ENCODE measurements at regions not wholly inside any gene's neighbourhood (a gene's known extent, or its start where the extent isn't known, plus 50 kb on each side); places are given as distances from the start of the nearest gene placed in this dataset.

DNA sequence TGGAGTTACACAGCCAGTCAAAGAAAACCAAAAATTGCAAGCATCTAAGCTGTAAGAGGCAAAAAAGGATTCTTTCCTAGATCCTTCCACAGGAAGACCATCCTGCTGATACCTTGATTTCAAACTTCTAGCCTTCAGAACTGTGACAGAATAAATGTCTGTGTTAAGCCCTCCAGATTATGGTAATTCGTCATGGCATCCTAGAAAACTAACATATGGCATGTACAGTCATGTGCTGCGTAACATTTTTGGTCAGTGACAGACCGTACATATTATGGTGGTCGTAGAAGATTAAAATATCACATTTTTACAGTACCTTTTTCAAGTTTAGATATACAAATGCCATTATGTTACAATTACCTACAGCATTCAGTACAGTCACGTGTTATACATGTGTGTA, 660.9 kb upstream of the LMO3 start:
- Mint-ChIP-seq H3K4me3 (ENCODE audit: low read depth) (no peak overlapping the region), H3K27ac (no peak overlapping the region), H3K4me1 (ENCODE audit: low read depth) (peaks cover 2% of the 10 kb centered on the region), H3K9me3 (ENCODE audit: low read depth) (no peaks in the 10 kb centered on the region), H3K27me3 (no peaks in the 10 kb centered on the region), H3K36me3 (ENCODE audit: insufficient read depth) (no peaks in the 10 kb centered on the region)
- TF ChIP-seq, protein P1, sequence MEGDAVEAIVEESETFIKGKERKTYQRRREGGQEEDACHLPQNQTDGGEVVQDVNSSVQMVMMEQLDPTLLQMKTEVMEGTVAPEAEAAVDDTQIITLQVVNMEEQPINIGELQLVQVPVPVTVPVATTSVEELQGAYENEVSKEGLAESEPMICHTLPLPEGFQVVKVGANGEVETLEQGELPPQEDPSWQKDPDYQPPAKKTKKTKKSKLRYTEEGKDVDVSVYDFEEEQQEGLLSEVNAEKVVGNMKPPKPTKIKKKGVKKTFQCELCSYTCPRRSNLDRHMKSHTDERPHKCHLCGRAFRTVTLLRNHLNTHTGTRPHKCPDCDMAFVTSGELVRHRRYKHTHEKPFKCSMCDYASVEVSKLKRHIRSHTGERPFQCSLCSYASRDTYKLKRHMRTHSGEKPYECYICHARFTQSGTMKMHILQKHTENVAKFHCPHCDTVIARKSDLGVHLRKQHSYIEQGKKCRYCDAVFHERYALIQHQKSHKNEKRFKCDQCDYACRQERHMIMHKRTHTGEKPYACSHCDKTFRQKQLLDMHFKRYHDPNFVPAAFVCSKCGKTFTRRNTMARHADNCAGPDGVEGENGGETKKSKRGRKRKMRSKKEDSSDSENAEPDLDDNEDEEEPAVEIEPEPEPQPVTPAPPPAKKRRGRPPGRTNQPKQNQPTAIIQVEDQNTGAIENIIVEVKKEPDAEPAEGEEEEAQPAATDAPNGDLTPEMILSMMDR (IDR thresholded peaks at IDR 0.05; ENCODE audit: unreplicated experiment): no peak
- no peak for DNase-seq (ENCODE audit: low spot score, unreplicated experiment)

DNA sequence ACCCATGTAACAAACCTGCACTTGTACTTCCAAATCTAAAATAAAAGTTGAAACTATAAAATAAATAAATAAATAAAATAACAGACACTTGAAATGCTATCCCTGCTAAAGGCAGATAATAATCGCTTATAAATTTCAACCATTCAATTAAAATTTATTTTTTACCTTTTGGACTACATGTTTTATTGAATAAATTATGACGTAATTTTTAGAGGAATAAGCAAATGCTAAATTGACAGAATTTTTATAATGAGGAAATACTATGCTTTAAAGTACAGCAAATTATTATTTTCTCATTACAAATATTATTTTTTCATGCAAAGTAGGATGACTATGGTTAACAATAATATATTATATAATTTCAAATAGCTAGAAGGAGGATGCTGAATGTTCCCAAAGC, 658.6 kb upstream of the LMO3 start:
- TF ChIP-seq, protein P1 (IDR thresholded peaks at IDR 0.05; ENCODE audit: unreplicated experiment): no peak
- no peaks in the 10 kb centered on the region for H3K36me3 Mint-ChIP-seq (ENCODE audit: insufficient read depth)
- H3K9me3 Mint-ChIP-seq (ENCODE audit: low read depth): no peaks in the 10 kb centered on the region
- no peaks in the 10 kb centered on the region for H3K27me3 Mint-ChIP-seq
- H3K4me3 Mint-ChIP-seq (ENCODE audit: low read depth): no peak overlapping the region
- no peak for DNase-seq (ENCODE audit: low spot score, unreplicated experiment)
- no peaks in the 10 kb centered on the region for H3K4me1 Mint-ChIP-seq (ENCODE audit: low read depth)
- H3K27ac Mint-ChIP-seq: no peak overlapping the region

DNA sequence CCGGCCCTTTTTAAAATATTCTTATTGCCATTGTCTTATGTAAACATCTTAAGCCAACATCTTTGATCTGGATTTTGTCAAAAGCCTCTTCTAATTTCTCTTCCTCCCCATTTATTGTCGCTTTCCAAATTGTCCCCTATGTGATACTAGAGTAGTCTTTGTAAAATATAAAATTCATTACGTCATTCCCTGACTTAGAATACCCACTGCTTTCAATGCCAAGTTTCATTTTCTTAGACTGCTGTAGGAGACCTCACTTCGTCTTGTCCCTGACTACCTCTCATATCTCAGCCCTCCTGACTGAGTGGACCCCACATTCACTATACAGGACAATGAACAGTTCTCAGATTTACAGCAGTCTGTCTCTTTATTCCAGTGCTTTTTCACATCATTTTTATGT, 633.9 kb upstream of the LMO3 start:
- Mint-ChIP-seq H3K27me3 (no peaks in the 10 kb centered on the region), H3K36me3 (ENCODE audit: insufficient read depth) (no peaks in the 10 kb centered on the region), H3K4me1 (ENCODE audit: low read depth) (no peaks in the 10 kb centered on the region), H3K9me3 (ENCODE audit: low read depth) (peaks cover 23% of the 10 kb centered on the region), H3K27ac (no peak overlapping the region), H3K4me3 (ENCODE audit: low read depth) (no peak overlapping the region)
- no peak for DNase-seq (ENCODE audit: low spot score, unreplicated experiment)
- TF ChIP-seq, protein P1 (IDR thresholded peaks at IDR 0.05; ENCODE audit: unreplicated experiment): no peak

DNA sequence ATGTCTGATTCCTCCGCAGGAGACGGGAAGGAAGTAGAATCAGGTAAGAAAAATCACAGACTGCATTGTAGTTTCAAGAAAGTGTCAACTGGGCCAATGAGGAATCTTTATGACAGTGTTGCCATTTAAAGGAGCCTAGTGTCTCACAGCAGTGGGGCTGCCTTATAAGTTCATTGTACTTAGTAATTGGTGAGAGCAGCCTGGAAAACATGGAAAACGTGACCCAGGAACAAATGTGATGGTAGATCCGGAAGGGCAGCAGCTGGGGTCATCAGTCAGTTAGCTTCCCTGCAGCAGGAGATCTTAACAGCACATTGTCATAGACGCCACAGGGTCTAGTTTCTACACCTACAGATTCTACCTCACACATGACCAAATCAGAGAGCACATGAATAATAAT, 630.0 kb upstream of the LMO3 start:
- Mint-ChIP-seq H3K27ac (no peak overlapping the region), H3K27me3 (no peaks in the 10 kb centered on the region), H3K4me1 (ENCODE audit: low read depth) (no peaks in the 10 kb centered on the region), H3K4me3 (ENCODE audit: low read depth) (no peak overlapping the region), H3K36me3 (ENCODE audit: insufficient read depth) (no peaks in the 10 kb centered on the region), H3K9me3 (ENCODE audit: low read depth) (peaks cover 5% of the 10 kb centered on the region)
- TF ChIP-seq, protein P1 (IDR thresholded peaks at IDR 0.05; ENCODE audit: unreplicated experiment): no peak
- no peak for DNase-seq (ENCODE audit: low spot score, unreplicated experiment)

DNA sequence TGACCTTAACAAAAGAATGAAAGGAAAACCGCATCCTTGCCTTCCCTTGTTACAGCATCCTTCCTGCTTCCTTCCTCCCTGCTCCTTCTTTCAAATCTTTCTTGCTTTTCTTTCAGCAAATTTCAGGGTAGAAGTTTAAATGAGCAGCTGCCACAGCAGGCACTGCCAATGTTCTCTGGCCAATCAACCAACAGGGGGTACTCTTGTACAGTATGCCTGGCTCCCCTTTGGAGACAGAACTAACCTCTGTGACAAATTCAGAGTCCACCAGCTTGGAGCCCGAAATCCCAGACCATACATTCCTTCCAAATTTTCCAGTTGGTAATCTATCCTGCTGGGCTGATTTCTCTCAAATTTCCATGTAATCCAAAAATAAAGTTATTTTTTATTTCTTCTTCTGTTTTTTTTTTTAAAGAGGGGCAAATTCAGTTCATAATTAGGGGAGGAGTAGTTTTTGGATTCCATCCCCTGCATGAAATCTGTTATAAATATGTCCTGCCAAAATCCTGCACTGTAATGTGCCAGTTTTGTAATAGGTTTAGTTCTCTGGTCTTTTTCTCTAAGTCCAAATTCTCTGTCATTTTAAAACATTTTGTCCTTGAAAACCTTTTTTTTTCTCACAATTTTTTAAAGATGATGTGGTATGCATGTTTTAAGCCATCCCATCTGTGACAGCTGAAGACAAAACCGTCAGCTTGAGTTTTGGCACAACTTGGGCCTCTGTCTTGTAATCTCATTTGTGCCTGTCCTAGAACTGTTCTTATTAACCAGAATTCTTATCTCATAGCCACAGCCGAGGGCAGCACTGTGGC, 610.0 kb upstream of the LMO3 start:
- H3K9me3 Mint-ChIP-seq (ENCODE audit: low read depth): peaks cover 4% of the 10 kb centered on the region
- H3K27me3 Mint-ChIP-seq: no peaks in the 10 kb centered on the region
- TF ChIP-seq, protein P1 (IDR thresholded peaks at IDR 0.05; ENCODE audit: unreplicated experiment): peak; percentile 14
- no peak overlapping the region for H3K4me3 Mint-ChIP-seq (ENCODE audit: low read depth)
- no peaks in the 10 kb centered on the region for H3K36me3 Mint-ChIP-seq (ENCODE audit: insufficient read depth)
- no peak for DNase-seq (ENCODE audit: low spot score, unreplicated experiment)
- no peaks in the 10 kb centered on the region for H3K4me1 Mint-ChIP-seq (ENCODE audit: low read depth)
- no peak overlapping the region for H3K27ac Mint-ChIP-seq

Data from progenitor cell of endocrine pancreas (in vitro differentiated cells).